Inflammatory macrophage treated with lipopolysaccharide for 4 hours (primary cell): ENCODE measurements at regions not wholly inside any gene's neighbourhood (a gene's known extent, or its start where the extent isn't known, plus 50 kb on each side); places are given as distances from the start of the nearest gene placed in this dataset.
A peak's percentile ranks its signal among the peaks of the same experiment; 100 is the strongest.

Source experiments
- DNase-seq: peaks from one replicate; pipeline ENCODE4 v3.0.0-alpha.2; 2020

DNA sequence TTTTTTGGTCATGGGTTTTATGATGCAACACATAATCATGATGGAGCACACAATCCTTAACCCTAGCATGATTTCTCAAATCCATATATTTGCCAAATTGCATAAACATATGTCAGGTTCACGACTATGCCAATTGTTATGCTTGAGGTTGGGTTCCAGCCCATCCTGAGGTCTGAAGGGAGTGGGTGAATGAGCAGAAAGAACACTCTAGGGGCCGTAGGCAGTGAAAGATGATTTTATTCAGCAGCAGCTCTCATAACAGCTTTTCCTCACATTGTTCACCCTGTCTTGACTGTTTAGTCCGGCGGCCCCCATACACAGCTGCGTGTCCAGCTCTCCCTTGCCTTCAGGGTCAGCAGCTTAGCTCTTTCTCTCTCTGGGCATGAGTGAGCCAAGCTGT is 627.7 kb downstream of the PLA2G4A start:
- DNase-seq = no peak

DNA sequence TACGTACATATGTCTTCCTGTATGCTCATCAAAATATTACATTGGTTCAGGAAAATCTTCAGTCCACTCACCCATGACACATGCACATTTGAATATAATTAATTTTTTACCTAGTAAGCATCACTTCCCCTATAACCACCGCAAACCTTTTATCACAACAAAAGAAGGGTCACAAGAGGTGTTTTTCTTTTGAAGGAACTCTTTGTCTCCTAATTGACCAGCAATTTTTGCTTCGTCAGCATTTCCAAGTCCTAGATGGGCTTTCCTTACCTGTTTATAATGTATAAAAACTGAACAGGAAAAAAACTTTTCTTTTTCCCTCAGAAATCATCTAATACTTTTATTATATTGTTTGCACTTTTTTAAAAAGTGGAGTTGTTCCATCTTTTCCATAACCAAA is 631.3 kb downstream of the PLA2G4A start:
- DNase-seq = no peak

DNA sequence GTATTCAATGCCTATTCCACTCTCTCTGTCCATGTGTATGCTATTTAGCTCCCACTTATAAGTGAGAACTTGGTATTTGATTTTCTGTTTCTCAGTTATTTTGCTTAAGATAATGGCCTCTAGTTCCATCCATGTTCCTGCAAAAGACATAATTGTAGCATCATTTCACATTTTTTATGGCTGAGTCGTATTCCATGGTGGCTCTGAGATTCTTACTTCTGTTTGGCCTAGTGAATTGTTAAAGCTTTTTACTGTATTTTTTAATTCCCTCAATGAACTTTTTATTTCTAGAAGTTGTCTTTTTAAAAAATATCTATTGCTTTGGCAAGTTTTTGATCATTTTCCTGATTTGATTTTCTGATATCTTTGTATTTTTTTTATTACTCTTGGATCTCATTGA is 635.6 kb downstream of the PLA2G4A start:
- no peak for DNase-seq

DNA sequence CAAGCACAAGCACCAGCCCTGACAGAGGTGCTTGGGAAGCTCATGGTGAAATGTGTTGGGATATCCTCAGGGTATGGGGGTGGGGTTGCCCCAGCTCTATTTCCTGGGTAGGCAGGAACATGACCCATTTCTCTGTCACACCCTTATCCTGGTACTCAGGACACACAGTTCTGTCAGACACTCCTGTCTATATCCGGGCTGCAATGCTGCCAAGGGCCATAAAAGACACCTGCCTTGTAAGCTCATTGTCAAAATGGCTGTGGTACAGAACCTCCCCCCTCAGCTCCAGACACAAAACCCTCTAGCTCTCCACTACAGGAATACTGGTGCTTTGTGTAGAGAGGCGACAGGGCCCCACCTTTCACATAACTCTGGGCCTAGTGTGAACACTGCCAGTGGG is 636.7 kb downstream of the PLA2G4A start:
- DNase-seq = no peak

DNA sequence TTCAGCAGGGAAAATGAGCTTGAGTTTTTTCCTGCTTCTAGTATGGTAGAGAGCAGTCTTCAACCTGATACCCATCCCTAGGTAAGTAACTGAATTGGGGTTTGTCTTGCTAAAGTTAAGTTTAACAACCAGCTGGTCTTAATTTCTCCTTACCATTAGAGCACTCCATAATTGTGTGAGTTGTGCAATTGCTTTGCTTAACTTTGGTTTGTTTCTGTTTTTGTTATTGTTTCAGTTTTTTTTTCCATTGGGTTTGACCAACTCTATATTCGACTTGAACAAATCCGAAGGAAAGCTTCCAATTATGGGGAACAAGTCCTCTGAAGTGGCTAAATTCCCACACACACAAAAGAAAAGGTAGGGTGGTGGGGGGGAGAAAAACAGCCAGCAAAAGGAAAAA is 641.1 kb downstream of the PLA2G4A start:
- no peak for DNase-seq

DNA sequence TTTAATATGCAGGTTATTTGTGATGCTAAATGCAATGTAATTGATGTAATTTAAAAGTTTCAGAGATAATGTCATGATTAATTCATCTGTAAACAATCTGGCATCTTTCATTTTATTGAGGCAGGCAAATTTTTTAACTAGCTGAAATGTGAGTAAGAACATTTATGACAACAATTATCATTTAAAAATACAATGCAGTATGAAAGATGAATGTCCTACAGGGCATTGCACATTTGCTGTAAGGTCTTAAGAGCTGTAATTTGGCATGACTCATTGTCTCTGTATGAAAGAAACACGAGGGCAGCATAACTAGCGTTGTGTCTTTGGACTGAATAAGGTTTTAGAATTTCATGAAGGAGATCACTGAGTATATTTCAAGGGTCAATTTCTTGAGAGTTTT is 642.8 kb downstream of the PLA2G4A start:
- no peak for DNase-seq

DNA sequence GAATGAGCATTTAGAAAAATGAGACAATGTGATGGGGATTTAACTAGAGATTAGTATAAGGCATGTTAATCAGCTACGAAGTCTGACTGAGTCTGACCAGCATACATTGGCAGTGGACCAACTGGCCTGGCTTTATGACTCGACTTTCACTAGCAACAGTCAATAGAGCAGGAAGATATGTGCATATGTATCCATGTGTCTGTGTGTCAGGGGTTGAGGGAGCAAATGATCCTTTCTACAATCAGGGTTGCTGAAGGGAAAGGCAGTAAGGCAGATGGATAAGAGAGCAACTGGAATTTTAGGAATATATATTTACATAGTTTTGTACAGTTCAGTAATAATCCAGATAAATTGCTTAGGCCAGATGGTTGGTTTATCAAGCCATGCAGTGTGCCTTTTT is 645.6 kb downstream of the PLA2G4A start:
- DNase-seq = no peak

DNA sequence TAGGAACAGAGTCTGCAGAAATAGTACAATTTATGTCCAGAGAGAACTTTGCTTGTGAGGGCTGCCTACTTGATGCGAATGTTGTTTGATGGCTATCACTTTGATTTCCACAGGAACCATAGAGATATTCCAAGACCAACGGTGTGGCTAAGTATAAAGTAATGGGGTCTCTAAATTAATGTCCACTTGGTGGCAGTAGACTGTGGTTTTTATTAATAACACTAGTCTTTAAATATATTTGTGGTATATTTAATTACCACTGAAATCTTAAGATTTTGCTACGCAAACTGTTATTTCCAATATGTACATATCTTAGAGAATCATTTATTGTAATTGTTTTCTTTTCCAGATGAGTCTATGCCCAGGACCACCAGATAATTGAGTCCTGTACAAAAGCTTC is 647.9 kb downstream of the PLA2G4A start:
- DNase-seq = no peak

DNA sequence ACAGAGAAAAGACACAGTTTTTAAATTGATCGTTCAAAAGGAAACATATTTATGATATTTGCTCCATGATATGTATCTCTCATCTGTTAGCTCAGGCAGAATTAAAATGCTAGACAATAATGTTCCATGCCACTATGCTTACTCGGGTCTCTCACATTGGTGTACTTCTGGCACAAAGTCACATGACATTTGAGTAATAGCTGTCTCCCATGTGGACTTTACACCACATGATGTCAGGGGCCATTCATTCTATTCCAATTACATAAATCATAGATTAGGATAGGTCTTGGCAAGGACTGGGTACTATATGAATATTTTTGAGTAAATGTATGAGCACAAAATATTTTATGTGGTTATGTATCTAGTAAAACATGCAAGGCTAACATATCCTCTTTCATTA is 648.4 kb downstream of the PLA2G4A start:
- no peak for DNase-seq

DNA sequence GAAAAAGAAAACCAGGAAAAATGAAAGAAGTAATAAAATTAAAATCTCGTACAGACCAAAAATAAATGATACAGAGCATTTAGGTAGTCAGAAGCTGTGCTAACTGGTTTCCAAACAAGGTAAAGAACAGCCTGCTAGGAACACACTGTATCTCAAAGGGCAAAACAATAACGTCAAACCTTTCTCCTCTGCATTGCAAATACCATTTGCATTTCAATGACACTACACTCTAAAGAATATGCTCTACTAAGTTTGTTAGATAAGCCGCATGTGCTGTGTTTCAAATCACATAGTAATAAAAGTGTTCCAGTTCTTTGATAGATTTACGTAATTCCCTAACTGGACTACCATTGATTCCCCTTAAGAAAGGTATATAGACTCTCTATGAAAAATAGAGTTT is 648.8 kb downstream of the PLA2G4A start:
- DNase-seq = no peak

DNA sequence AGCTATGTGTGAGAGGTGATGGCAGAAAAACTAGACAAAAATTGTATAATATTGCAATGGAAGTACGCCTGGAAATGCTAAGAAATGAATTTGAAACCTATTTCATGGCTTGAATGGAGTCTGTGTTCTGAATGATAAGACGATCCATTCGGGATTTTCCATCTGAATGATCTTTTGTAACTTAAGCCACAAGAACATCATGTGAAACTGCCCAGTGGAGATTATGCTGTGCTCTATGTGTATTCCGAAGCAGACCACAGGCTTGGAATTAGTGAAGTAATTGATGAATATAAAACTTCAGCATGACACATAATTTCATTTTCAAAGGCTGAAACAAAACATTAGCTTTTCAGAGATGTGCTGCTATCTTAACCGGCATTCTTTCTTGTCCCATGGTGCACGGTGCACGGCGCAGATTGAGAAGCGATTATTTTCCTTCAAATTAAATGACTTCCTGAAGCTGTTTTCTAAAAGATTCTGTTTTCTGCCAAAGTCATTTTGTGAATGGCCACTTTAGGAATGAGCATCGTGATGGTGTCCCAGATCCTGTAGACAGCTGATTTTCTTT is 652.9 kb downstream of the PLA2G4A start:
- DNase-seq = no peak

DNA sequence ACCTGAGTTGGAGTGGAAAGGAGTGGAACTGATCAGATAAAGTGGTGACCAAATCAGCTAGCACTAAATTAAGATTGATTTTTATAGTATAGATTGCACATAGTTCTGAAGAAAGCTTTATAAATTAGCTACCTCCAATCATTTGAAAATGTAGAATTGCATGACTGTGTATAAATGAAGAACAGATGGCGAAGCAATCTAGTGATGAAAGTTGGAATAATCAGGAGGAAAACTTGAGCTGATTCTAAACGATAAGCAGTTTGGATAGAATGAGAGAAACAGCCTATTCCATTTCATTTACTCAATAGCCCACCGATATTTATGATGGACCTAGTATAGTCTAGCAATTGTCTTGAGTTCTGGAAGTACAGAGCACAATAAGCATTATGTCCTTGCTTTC is 661.5 kb downstream of the PLA2G4A start:
- DNase-seq = no peak

DNA sequence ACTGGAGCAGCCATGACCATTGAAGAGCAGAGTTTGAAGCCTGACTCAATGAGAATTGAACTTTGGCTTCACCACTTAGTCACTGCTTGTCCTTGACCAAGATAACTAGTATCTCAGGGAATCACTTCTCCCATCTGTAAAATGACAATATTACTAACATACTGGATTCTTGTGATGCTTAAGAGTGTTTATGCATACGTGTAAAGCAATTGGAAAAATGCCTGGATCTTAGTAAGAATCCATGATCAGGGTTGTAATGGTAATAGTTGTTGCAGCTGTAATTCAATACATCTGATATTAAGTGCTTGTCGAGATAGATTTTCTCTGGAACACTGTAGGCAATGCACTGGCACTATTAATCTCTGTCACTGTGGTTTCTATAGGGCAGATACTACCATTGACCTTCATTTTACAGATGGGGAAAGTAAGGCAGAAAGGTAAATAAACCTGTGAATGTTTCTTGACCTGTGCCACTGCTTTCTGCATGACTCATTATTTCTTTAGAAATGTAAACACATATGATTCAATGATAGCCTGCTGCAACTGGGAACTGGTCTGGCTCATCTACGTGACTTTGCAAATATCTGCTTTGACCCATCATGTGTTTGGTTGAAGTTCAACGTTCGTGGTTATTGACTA is 662.5 kb downstream of the PLA2G4A start:
- DNase-seq = no peak

DNA sequence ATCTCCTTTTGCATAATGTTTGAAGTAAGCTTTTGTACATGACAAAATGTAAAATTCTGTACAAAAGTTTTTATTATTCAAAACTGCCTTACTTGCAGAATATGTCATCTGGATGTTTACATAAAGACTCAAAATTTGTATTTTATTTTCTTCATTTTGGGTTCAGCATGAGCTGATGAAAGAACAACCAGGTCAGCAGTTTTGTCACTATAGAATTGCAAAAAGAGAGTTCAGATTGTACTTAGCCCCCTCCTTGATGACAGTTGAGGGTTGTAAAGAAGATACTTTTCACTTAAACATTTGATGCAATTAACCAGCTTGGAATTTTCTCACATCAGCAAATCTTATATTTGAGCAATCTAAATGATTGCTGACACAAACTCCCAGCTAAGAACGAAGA is 669.3 kb downstream of the PLA2G4A start:
- no peak for DNase-seq

DNA sequence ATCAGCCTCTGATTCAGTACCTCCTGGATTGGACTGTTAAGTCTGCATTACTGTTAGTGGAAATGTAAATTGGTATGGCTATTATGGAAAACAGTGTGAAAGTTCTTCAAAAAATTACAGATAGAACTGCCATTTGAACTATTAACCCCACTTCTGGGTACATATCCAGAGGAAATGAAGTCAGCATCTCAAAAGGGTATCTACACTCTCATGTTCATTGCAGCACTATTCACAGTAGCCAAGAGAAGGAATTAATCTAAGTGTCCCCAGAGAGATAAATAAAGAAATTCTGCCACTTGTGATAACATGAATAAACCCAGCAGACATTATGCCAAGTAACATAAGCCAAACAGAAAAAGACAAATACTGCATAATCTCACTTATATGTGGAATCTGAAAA is 676.0 kb downstream of the PLA2G4A start:
- DNase-seq = no peak

DNA sequence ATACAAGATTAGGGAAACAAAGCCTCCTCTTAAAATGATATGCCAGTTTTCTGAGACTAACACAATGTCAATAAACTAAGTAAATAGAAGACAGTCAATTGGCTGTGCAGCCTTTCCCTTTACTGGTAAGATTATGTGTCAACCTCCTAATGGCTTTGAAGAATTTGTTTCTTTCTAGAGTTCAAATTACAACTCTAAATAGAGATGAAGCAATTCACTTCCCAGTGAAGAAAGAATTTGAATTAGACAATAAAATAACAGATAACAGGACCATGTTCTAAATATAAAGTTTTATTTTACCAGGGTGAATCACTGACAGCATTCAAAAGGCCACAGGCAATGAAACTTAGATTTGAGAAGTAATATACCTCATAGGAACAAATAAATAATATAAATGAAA is 680.3 kb downstream of the PLA2G4A start:
- no peak for DNase-seq

DNA sequence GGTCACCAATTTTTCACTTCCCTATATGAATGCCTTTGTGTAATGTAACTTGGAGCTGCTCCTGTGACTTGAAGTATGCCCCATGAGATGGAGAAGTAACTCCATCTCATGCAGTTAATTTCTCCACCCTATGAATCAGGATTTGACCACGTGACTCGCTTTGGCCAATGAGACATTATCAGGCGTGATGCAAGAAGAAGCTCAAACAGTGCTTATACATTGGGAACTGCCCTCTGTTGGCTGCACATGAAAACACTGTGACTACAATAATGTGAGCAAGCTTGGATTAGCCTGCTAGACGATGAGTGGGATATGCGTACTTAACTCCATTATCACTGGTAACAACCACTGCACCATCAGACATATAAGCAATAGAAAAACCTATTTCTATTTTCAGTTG is 684.4 kb downstream of the PLA2G4A start:
- peak; percentile 2 for DNase-seq

DNA sequence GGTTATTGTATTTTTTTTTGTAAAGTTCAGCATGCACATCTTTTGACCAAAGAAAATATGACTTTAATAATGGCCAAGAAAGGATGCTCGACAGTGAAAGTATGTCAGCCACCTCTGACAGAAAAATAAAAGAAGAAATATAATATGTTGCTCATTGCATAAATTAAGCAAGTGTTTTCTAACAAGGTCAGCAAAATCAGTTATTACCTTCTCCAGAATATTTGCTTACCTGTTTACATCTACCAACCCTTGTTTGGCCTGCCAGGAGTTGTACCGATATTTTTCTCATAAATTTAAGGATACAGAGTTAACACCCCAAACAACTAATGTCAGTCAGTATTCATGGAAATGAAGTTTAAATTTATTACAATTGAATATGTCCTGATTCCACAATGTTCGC is 685.4 kb downstream of the PLA2G4A start:
- DNase-seq = no peak

DNA sequence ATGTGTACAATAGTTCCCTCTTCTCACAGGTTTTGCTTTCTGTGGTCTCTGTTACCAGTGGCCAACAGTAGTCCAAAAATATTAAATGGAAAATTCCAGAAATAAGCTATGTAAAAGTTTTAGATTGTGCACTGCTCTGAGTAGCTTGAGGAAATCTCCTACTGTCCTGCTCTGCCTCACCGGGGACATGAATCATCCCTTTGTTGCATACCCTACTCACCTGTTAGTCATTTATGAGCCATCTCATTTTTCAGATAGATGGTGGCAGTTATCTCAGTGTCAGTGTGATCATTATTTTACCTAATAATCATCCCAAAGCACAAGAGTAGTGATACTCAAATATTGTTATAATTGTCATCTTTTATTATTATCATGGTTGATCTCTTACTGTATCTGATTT is 688.1 kb downstream of the PLA2G4A start:
- no peak for DNase-seq

DNA sequence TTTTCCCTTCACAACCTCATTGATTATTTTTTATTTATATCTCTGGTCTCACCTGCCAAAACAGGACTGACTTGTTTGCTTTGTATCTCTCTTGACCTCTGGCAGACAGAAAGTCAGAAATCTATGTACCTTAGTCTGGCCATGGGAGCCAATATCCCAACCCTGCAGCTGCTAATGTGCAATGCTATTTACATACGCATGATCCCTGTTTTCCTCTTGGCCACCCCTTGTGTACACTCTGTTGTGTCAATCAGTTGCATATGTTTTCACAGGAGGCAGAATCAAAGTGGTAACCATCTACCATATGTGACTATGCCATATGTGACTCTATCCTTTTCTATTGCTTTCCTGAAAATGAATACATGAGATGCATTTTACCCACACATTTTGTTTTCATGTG is 688.8 kb downstream of the PLA2G4A start:
- no peak for DNase-seq

DNA sequence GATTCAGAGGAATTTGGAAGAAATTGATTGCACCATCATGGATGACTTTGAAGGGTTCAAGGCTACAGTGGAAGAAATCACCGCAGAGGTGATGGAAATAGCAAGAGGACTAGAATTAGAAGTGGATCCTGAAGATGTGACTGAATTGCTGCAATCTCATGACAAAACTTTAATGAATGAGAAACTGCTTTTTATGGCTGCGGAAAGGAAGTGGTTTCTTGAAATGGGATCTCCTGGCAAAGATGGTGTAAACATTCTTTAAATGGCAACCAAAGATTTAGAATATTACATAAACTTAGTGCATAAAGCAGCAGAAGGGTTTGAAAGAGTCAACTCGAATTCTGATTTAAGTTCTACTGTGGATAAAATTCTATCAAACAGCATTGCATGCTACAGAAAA is 698.6 kb downstream of the PLA2G4A start:
- DNase-seq = no peak

DNA sequence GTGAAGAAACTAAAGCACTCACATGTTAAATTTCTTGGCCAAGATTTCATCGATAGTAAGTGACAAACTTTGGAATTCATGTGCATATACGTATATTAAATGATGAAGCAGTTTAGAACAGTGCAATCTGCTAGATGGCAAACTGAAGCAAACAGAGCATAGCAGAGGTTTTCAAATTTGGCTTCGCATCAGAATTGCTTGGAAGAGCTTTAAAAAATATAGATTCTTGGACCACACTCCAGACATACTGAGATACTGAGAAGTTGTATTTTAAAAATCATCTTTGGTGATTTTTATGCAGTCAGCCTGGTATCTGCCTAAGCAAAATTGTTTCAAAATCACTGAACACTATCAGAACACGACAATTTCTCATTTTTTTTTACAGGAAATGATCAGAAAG is 709.2 kb downstream of the PLA2G4A start:
- DNase-seq = no peak

DNA sequence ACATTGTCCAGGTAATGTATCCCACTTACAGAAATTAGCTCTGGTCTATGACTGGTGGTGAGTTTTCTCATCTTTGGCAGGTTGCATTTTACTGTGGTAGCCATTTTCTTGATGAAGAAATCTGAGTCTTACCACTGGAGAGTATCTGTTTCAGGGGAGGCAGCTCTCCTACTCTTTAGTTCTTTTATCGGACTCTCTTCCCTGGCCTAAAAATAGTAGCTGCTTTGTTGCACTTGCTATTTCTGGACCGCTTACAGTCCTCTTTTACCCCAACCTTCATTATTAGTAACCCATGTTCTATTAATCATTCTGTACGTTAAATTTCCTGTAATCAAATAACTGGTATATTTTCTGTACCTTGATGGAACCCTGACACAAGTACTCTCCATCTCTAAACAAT is 720.8 kb downstream of the PLA2G4A start:
- no peak for DNase-seq

DNA sequence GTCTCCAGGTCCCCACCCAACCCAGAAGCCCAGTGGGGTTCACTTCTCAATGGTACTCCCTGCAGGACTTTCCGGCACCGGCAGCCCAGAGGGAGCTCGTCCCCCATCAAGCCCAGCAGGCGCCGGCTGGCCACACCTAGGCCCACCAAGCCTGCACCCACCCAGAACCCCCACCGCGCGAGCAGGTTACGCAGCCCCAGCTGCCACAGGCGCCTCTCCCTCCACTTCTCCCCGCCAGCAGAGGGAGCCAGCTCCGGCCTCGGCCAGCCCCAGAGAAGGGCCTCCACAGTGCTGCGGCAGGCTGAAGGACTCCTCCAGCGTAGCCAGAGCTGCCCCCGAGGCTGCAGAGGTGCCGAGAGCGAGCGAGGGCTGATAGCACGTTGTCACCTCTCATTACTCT is 722.3 kb downstream of the PLA2G4A start:
- no peak for DNase-seq

DNA sequence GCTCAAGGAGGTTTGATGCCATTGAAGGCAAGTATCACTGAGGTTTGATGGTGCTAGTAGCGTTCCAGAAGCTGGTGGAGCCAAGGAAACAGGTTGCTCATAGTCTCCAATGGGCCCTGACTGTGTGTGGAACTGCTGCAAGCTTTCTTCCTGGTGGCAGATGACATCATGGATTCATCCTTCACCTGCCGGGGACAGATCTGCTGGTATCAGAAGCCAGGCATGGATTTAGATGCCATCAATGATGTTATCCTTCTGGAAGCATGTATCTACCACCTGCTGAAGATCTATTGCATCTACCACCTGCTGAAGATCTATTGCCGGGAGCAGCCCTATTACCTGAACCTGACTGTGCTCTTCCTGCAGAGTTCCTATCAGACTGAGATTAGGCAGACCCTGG is 734.4 kb downstream of the PLA2G4A start:
- no peak for DNase-seq

DNA sequence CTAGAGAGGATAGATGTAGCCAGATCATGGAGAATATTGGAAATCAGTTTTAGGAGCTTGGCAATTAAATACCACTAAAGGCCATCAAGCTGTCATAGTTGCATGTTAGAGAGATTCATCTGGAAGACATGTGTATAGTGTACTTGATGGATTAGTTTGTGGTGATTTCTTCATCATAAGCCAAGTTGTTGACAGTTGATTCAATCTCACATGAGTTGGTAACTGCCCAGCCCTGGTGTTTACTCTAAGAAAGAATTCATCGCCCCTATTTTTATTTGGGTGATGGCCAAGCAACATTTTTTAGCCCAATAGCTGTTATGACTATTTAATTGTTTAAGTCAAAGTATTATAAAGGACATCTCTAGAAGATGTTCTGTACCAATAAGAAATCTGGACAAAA is 737.6 kb downstream of the PLA2G4A start:
- no peak for DNase-seq
